ENCODE measurements at regions not wholly inside any gene's neighbourhood (a gene's known extent, or its start where the extent isn't known, plus 50 kb on each side); places are given as distances from the start of the nearest gene placed in this dataset.

- TF ChIP-seq POLR2A (IDR thresholded peaks at IDR 0.05; ENCODE audit: low read length), result no peak
- TF ChIP-seq GATA1 (IDR thresholded peaks at IDR 0.05; ENCODE audit: low read depth, low read length), result no peak
Observed at GRCh38 chr18:34522603-34523002, 187.5 kb upstream of the DTNA start.

Data from erythroblast (primary cell).